Jurkat, Clone E6-1 (cell line): ENCODE measurements at regions not wholly inside any gene's neighbourhood (a gene's known extent, or its start where the extent isn't known, plus 50 kb on each side); places are given as distances from the start of the nearest gene placed in this dataset.

Experiments used
- DNase-seq: peaks from one replicate; pipeline ENCODE4 v3.0.0-alpha.2; 2011; ENCODE audit warnings: low read depth, low spot score
- H3K4me3 ChIP-seq: 2 replicates; pipeline ENCODE4 v1.5.1; 2011; ENCODE audit warnings: mild to moderate bottlenecking, low read length, control low read depth, moderate library complexity

GRCh38 chr15:96502196-96502595, 171.7 kb downstream of the NR2F2 start:
- DNase-seq = no peak
- no peak overlapping the region for H3K4me3 ChIP-seq

- no peak for DNase-seq
- H3K4me3 ChIP-seq = no peak overlapping the region
Observed at GRCh38 chr15:96503276-96503675, 172.8 kb downstream of the NR2F2 start.

GRCh38 chr15:96504371-96504770, 173.9 kb downstream of the NR2F2 start:
- H3K4me3 ChIP-seq = no peak overlapping the region
- DNase-seq = peak; percentile 16

DNA sequence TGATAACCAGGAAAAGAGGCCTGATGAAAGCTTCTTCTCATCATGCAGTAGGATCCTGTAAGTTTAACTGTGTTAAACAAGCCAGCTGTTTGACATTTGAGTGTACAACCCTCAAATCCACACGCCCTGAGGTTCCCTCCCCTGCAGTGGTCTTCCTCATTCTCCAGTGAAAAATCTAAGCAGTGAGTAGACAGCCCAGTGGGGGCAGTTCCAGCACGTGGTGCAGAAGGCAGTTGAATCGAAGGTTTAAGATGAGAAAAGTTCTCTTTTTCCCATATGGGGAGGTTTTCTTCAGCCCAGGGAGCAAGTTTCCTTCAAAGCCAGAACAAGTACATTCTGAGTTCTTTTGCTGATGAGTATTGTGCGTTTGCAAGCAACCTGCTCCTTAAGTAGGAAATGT, 174.5 kb downstream of the NR2F2 start:
- DNase-seq = no peak
- H3K4me3 ChIP-seq = no peak overlapping the region

DNA sequence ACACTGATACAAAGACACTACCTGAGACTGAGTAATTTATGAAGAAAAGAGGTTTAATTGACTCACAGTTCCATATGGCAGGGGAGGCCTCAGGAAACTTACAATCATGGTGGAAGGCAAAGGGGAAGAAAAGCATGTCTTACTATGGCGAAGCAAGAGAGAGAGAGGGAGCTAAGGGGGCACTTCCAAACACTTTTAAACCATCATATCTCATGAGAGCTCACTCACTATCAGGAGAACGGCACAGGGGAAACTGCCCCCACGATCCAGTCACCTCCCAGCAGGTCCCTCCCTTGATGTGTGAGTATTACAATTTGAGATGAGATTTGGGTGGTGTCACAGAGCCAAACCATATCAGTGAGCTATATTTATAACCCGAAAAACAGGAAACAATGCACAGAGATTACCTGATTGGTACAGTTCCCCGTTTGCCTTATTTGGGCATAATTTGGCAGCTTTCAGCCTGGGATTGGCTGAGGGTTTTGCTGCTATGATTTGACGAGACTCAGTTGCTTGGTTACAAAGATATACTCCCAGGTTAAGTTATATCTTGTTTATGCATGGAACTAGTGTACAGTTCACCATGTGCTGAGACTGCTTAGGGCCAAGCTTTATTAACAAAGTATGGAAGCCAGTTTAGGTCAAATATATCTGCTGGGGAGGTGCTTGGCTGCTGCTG, 184.2 kb downstream of the NR2F2 start:
- DNase-seq = no peak

DNA sequence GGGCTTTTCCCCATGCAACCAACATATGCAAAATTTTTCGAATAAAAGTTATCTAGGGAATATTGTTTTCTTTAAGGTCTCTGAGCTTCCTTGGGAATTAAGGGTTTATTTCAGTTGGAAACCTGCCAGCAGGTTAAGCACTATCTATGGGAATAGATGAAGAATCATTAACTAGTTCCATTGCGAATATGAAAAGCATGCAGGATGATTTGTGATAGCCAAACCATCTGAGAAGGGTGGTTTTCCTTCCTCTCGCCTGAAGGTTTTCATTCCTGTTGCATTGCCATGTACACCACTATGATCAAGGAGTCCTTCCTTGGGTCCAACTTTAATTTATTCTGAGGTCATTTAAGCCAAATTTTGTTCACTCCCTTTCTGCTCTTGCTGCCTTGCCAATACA, 184.9 kb downstream of the NR2F2 start:
- no peak overlapping the region for H3K4me3 ChIP-seq
- DNase-seq = no peak

More for the DNA sequence above, 184.2 kb downstream of the NR2F2 start:
- no peak overlapping the region for H3K4me3 ChIP-seq

- DNase-seq = no peak
- H3K4me3 ChIP-seq = no peak overlapping the region
Observed at GRCh38 chr15:96521386-96521785, 190.9 kb downstream of the NR2F2 start.

GRCh38 chr15:96524676-96525417, 194.3 kb downstream of the NR2F2 start:
- DNase-seq = no peak

DNA sequence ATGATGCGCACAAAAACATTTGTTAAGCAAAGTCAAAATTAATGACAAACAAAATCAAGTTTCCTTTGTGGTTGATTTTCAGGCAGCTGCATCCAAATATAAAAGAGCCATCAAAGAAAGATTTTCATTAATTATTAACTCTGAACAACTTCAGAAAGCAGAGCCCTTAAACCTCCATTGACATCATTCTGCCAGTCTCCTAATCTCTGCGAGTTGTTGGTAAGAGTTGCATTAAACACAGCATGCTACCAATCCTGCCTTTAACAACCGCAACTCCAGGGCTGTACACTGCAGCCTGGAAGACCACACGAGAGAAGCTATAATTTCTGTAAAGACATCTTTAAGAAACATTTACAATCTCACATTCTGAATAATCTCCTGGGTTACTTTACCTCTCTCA, 204.6 kb downstream of the NR2F2 start:
- H3K4me3 ChIP-seq = no peak overlapping the region
- no peak for DNase-seq

More at GRCh38 chr15:96524676-96525417, 194.3 kb downstream of the NR2F2 start:
- no peak overlapping the region for H3K4me3 ChIP-seq

DNA sequence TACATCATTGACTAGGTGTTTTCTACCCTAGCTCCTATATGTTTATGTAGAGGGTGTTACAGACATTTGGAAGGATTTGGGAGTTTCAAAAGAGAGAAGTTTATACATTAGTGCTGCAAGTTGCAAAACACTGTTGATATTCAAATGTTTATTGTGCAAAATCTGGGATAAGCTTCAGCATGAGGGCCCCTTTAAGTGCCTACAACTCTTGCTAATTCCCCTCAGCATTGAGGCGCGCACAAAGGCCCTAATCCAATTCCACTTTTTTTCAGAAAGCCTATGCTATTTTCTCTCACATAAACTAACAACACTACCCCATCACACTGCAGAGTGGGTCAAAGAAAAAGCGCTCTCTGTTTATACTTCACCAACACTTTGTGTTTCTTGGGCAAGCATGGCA, 208.0 kb downstream of the NR2F2 start:
- no peak overlapping the region for H3K4me3 ChIP-seq
- DNase-seq = no peak

DNA sequence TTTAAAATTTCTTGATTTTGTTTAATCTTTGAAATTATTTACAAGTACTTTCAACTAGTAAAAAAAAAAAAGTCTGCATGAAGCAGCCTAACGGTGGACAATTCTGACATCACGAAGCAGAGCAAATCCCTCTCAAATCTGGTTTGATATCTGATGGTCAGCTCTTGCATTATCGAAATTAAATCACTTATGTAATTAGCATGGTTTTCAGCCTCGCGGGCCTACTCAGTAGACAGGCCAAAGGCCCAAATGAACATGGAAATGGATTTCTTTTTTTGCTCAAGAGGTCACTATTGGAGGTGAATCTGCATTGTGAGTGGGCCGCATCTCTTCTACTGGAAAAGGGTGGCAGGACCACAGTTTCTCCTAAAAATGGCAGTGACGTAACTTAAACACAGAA, 209.8 kb downstream of the NR2F2 start:
- no peak overlapping the region for H3K4me3 ChIP-seq
- DNase-seq = no peak

- H3K4me3 ChIP-seq = no peak overlapping the region
- no peak for DNase-seq
Observed at GRCh38 chr15:96542130-96542770, 211.8 kb downstream of the NR2F2 start.

DNA sequence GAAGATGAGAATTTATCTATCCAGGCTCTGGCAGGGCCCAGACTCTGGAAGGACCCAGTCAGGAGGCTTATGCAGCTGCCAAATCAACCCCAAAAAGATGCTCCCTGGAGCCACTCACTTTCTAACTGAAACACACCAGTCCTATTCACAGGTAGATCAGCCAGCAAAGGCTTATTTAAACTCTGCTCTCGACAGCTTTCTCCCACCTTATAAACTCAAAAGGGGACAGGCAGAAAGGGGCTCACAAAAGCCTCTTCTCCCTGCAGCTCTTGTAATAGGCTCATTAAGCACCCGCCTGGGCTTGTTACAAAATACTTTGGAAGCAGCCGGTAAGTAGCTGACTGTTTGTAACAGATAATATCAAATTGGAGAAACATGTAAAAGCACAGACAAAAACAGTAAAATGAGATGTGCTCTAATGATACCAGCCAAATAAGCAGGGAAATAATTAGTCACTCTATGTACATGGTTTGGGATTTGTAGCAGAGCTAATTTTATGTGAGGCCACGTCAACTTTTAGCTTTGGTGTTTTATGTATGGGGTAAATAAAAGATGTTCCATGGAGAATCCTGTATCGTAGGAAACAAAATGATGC, 213.8 kb downstream of the NR2F2 start:
- no peak overlapping the region for H3K4me3 ChIP-seq
- DNase-seq = no peak

DNA sequence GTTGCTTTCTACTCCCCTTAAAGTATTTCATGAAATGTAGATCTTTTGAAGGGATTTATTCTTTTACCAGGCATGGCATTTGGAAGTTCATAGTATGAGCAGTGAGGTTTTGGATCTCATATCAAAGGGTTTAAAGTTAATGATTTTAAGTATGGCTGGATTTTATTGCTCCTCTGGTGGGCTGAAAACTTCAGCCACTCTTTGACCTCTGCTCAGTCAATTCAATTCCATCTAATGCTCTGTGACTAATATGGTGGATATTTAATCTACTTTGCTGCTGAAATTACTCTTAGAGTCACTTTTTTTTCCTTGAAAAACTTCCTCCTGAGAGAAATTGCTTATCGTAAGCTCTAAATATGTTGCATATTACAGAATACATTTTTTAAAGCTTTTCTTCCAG, 218.6 kb downstream of the NR2F2 start:
- no peak for DNase-seq

DNA sequence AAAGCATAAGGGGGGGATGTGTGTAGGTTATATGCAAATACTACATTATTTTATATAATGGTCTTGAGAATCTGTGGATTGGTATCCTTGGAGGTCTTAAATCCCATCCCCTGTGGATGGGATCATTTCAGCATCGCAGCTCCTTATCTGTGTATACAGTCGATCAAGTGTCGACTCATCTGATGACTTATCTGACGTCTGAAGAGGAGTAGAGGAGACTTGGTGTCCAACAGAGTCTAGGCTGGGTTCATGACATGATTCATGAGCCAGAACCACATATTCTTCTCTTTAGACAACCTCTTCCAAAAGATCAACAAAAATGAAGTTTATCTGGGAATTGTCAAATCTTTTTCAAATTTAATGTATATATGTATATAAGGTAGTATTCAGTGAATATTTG, 220.7 kb downstream of the NR2F2 start:
- DNase-seq = no peak

More for the DNA sequence above, 218.6 kb downstream of the NR2F2 start:
- H3K4me3 ChIP-seq = no peak overlapping the region

DNA sequence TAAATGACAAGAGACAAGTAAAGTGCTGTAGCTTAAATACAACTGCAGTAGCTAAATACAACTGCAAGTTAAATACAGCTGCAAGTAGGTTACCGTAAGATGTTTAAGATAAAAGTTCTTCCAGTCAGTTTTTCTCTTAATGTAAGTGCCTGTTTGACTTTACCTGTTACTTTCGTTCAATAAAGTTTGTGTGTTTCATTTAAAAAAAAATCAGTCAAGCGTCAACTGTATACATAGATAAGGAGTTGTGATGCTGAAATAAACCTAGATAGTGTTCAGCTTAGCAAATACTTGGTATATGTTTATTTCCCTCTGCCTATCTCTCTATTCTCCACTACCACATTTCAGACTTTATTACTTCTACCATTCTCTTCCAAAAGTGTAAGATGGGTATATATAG, 221.2 kb downstream of the NR2F2 start:
- no peak overlapping the region for H3K4me3 ChIP-seq
- no peak for DNase-seq

More for the DNA sequence above, 220.7 kb downstream of the NR2F2 start:
- no peak overlapping the region for H3K4me3 ChIP-seq

DNA sequence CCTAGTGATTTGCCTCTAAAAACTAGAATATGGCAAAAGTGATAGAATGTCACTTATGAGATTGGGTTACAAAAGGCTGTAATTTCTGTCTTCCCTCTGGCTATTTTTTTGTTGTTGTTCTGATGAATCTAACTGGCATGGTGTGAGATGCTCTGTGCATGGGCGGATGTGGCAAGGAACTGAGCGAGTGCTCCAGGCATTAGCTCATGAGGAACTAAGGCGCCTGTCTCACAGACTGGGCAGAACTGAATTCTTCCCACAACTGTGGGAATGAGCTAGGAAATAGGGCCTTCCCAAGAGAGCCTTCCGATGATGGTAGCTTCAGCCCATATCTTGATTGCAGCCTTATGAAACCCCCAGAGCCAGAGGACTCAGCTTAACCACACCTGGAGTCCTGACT, 222.5 kb downstream of the NR2F2 start:
- no peak for DNase-seq
- no peak overlapping the region for H3K4me3 ChIP-seq

DNA sequence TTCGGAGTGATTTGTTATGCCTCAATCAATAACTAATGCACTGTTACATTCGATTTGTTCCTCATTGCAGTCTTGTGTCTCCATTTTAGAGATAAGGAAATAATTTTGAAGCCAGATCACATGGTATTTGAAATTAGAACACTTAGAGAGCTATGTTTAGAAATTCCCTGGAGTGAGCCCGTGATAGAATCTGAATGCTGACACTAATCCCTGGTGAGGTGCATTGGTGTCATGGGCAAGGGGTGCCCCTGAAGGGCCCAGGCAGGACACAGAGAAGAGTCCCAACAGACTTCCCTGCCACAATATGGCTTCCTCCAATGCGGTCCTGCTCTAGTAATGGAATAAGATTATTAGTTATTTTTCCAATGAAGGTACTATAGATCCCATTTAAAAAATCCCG, 223.0 kb downstream of the NR2F2 start:
- no peak overlapping the region for H3K4me3 ChIP-seq
- DNase-seq = no peak

GRCh38 chr15:96553931-96554330, 223.4 kb downstream of the NR2F2 start:
- DNase-seq = no peak

GRCh38 chr15:96554541-96554940, 224.0 kb downstream of the NR2F2 start:
- no peak overlapping the region for H3K4me3 ChIP-seq
- no peak for DNase-seq

More at GRCh38 chr15:96553931-96554330, 223.4 kb downstream of the NR2F2 start:
- H3K4me3 ChIP-seq = no peak overlapping the region
